ENCODE measurements at regions not wholly inside any gene's neighbourhood (a gene's known extent, or its start where the extent isn't known, plus 50 kb on each side); places are given as distances from the start of the nearest gene placed in this dataset.
A peak's percentile ranks its signal among the peaks of the same experiment; 100 is the strongest.

- no peak for DNase-seq (ENCODE audit: low read depth in 2 of 2, low spot score in 1 of 2)
Measured at GRCh38 chr11:10358696-10359095, 53.8 kb downstream of the ADM start.

GRCh38 chr11:10359171-10359570 is 54.3 kb downstream of the ADM start:
- no peak for DNase-seq (ENCODE audit: low read depth in 2 of 2, low spot score in 1 of 2)

- DNase-seq (ENCODE audit: low read depth in 2 of 2, low spot score in 1 of 2): no peak
Measured at GRCh38 chr11:10360835-10361234, 56.0 kb downstream of the ADM start.

- no peak for DNase-seq (ENCODE audit: low read depth in 2 of 2, low spot score in 1 of 2)
Measured at GRCh38 chr11:10365045-10365444, 60.2 kb downstream of the ADM start.

GRCh38 chr11:10366568-10367331 is 61.9 kb downstream of the ADM start:
- peak; percentile 8 to 19 for DNase-seq (ENCODE audit: low read depth in 2 of 2, low spot score in 1 of 2)

GRCh38 chr11:10371926-10372641 is 67.2 kb downstream of the ADM start:
- DNase-seq (ENCODE audit: low read depth in 2 of 2, low spot score in 1 of 2): no peak

- no peak for DNase-seq (ENCODE audit: low read depth in 2 of 2, low spot score in 1 of 2)
Measured at GRCh38 chr11:10373340-10373739, 68.5 kb downstream of the ADM start.

- no peak for DNase-seq (ENCODE audit: low read depth in 2 of 2, low spot score in 1 of 2)
Measured at GRCh38 chr11:10373929-10374328, 69.1 kb downstream of the ADM start.

GRCh38 chr11:10374386-10374785 is 69.5 kb downstream of the ADM start:
- no peak for DNase-seq (ENCODE audit: low read depth in 2 of 2, low spot score in 1 of 2)

- no peak for DNase-seq (ENCODE audit: low read depth in 2 of 2, low spot score in 1 of 2)
Measured at GRCh38 chr11:10375280-10375971, 70.6 kb downstream of the ADM start.

- no peak for DNase-seq (ENCODE audit: low read depth in 2 of 2, low spot score in 1 of 2)
Measured at GRCh38 chr11:10376061-10376460, 71.2 kb downstream of the ADM start.

- no peak for DNase-seq (ENCODE audit: low read depth in 2 of 2, low spot score in 1 of 2)
Measured at GRCh38 chr11:10377183-10377582, 72.3 kb downstream of the ADM start.

- no peak for DNase-seq (ENCODE audit: low read depth in 2 of 2, low spot score in 1 of 2)
Measured at GRCh38 chr11:10378362-10378761, 73.5 kb downstream of the ADM start.

GRCh38 chr11:10379022-10379421 is 74.1 kb downstream of the ADM start:
- no peak for DNase-seq (ENCODE audit: low read depth in 2 of 2, low spot score in 1 of 2)

GRCh38 chr11:10379426-10379825 is 74.6 kb downstream of the ADM start:
- DNase-seq (ENCODE audit: low read depth in 2 of 2, low spot score in 1 of 2): no peak

GRCh38 chr11:10379871-10380568 is 75.0 kb upstream of the AMPD3 start:
- no peak for DNase-seq (ENCODE audit: low read depth in 2 of 2, low spot score in 1 of 2)

GRCh38 chr11:10380921-10381320 is 74.1 kb upstream of the AMPD3 start:
- DNase-seq (ENCODE audit: low read depth in 2 of 2, low spot score in 1 of 2): no peak

- no peak for DNase-seq (ENCODE audit: low read depth in 2 of 2, low spot score in 1 of 2)
Measured at GRCh38 chr11:10381736-10382135, 73.3 kb upstream of the AMPD3 start.

- DNase-seq (ENCODE audit: low read depth in 2 of 2, low spot score in 1 of 2): no peak
Measured at GRCh38 chr11:10382518-10382917, 72.5 kb upstream of the AMPD3 start.

GRCh38 chr11:10385696-10386095 is 69.4 kb upstream of the AMPD3 start:
- DNase-seq (ENCODE audit: low read depth in 2 of 2, low spot score in 1 of 2): no peak

GRCh38 chr11:10386361-10386760 is 68.7 kb upstream of the AMPD3 start:
- DNase-seq (ENCODE audit: low read depth in 2 of 2, low spot score in 1 of 2): no peak

- DNase-seq (ENCODE audit: low read depth in 2 of 2, low spot score in 1 of 2): no peak
Measured at GRCh38 chr11:10386861-10387205, 68.2 kb upstream of the AMPD3 start.
